Coronary artery (tissue), 2 donors: ENCODE measurements at regions not wholly inside any gene's neighbourhood (a gene's known extent, or its start where the extent isn't known, plus 50 kb on each side); places are given as distances from the start of the nearest gene placed in this dataset.
"Not testable (repeated sequence)": the region's sequence is repeated elsewhere in the genome, so short reads cannot be mapped to it uniquely, and the experiment has no call there.

Source experiments
- DNase-seq: peaks from one replicate; pipeline ENCODE4 v3.0.0-alpha.2; 2017; ENCODE audit warnings: low spot score
- H3K27ac ChIP-seq, 2 donors: fragments of 200-600 bp; sonication (generic); one replicate each; pipeline ENCODE4 v1.5.1; 2016 to 2019
- H3K4me3 ChIP-seq: fragments of 200-600 bp; sonication (generic); 2 replicates; pipeline ENCODE4 v1.5.1; 2016; ENCODE audit warnings: mild to moderate bottlenecking, moderate library complexity
- CTCF ChIP-seq: fragments of 200-600 bp; sonication (generic); IDR thresholded peaks from one replicate; pipeline ENCODE4 v1.5.1; 2019; ENCODE audit warnings: antibody characterized with exemption

GRCh38 chr1:98575955-98576354 lies 85.6 kb upstream of the SNX7 start:
- no peak overlapping the region for H3K4me3 ChIP-seq
- TF ChIP-seq CTCF, result no peak
- H3K27ac ChIP-seq, result no peak overlapping the region
- DNase-seq, result no peak

GRCh38 chr1:98565951-98566350 lies 95.6 kb upstream of the SNX7 start:
- H3K4me3 ChIP-seq, result no peak overlapping the region
- no peak for TF ChIP-seq CTCF
- no peak for DNase-seq
- no peak overlapping the region for H3K27ac ChIP-seq

GRCh38 chr1:98559291-98559690 lies 102.2 kb upstream of the SNX7 start:
- H3K27ac ChIP-seq, result no peak overlapping the region
- DNase-seq, result no peak

GRCh38 chr1:98557895-98558294 lies 103.6 kb upstream of the SNX7 start:
- DNase-seq, result no peak

More at GRCh38 chr1:98559291-98559690, 102.2 kb upstream of the SNX7 start:
- no peak for TF ChIP-seq CTCF
- H3K4me3 ChIP-seq, result no peak overlapping the region

GRCh38 chr1:98556521-98557158 lies 104.9 kb upstream of the SNX7 start:
- DNase-seq, result no peak

More at GRCh38 chr1:98557895-98558294, 103.6 kb upstream of the SNX7 start:
- Histone ChIP-seq H3K27ac (no peak overlapping the region), H3K4me3 (no peak overlapping the region)
- TF ChIP-seq CTCF, result no peak

GRCh38 chr1:98555814-98556213 lies 105.7 kb upstream of the SNX7 start:
- no peak for TF ChIP-seq CTCF
- H3K4me3 ChIP-seq, result no peak overlapping the region
- H3K27ac ChIP-seq, result no peak overlapping the region
- DNase-seq, result no peak

More at GRCh38 chr1:98556521-98557158, 104.9 kb upstream of the SNX7 start:
- TF ChIP-seq CTCF, result peak; percentile 17
- no peak overlapping the region for H3K27ac ChIP-seq
- no peak overlapping the region for H3K4me3 ChIP-seq

- DNase-seq, H3K27ac ChIP-seq, H3K4me3 ChIP-seq: not testable (repeated sequence)
Observed at GRCh38 chr1:98552576-98553074, 108.9 kb upstream of the SNX7 start.
